AG09319 (cell line): ENCODE measurements at regions not wholly inside any gene's neighbourhood (a gene's known extent, or its start where the extent isn't known, plus 50 kb on each side); places are given as distances from the start of the nearest gene placed in this dataset.

ENCODE experiments used
- DNase-seq: peaks from one replicate; pipeline ENCODE4 v3.0.0-alpha.2; 2010; ENCODE audit warnings: low read depth; ENCODE audit errors: extremely low read depth
- CTCF ChIP-seq: IDR thresholded peaks from 2 replicates; pipeline ENCODE4 v1.5.1; 2011; ENCODE audit warnings: low read depth, mild to moderate bottlenecking, inconsistent platforms, low read length, moderate library complexity

DNA sequence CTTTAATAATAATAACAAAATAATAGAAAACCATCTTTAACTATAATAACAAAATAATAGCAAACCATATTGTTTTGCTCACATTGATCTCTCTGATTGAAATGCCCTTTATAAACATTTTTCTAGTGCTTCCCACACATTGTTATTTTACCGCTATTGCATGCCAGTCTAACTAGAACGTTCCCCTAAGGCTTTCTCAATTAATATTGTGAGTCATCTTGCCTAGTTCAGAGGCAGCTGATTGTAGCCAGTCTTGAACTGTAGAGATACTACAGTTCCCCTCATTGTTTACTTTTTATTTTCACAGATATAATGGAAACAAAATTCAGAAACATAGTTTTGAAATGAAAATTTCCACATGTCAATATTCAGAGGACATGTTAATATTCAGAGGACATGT lies 192.3 kb upstream of the ADGRL4 start:
- DNase-seq: peak; percentile 37

DNA sequence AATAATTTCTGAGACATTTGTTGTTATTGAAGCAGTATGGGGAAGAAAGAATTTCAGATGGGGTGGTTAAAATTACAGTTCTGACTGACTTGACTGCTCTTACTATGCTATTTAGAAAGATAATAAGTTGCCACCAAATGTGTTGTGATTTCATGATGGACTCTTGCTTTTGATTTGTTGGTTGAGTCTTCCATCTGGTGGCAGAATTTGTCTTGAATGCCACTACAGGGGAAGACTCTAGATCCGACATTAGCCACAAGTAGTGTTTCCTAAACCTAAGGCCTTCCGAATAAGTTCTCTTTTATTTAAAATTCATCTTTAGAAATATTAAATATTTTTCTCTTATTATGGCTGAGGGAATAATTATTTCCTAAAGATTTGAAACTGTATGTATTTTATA lies 190.9 kb upstream of the ADGRL4 start:
- peak; percentile 45 for TF ChIP-seq CTCF
- peak; percentile 19 for DNase-seq

More for the DNA sequence above, 192.3 kb upstream of the ADGRL4 start:
- no peak for TF ChIP-seq CTCF

DNA sequence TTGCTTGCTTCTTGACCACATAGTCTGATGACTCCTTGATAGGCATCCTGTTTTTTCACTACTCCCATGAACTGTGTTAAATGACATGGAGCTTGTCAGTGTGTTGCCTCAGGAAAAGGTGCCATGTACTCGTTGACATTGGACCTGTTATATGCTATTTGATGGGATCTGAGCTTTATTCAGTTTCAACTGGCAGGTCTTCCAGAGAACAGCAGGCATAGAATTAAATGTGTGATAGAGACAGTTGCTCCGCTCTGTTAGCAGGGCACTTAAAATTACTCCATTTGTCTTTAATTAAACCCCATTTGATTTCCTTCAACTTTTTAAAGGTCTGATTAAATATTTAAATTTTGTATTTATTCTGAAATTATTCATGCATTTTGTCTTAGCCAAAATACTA lies 189.7 kb upstream of the ADGRL4 start:
- DNase-seq: no peak
- no peak for TF ChIP-seq CTCF

DNA sequence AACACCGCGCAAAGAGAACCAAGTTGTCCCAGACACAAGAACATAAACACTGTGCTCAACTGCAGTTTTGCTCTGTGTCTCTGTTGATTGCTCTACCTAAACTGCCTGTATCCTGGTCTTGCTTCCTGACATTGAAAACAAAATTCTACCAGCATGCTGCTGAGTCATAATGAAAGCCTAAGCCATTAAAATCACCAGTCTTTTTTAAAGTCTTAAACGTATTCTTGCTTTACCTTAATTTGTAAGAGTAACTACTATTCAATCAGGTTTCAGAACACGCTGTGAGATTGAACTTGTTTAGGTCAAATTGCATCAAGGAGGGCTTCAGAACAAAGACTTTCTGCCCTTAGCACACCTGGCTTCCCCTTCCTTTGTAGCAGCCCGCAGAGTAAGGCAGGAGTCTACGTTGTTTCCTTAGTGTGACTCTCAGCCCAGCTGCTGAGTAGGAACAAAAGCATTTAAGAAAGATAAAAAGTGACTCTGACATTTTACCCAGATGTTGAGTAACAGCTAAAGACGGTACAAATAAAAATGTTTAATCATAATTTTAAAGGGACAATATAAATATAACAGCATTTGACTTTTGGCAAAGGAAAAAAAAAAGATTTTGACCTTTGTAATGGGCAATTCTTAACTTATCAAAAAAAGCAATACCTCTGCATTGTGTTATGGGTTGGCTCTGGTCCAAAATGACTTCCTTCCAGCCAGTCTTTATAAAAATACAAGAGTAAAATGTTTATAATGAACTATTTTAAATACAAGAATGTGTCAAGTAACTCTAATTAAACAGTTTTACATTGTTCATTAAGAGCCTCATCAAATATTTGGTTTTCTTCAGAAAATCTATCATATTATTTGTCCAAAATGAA lies 186.9 kb upstream of the ADGRL4 start:
- no peak for DNase-seq
- no peak for TF ChIP-seq CTCF

GRCh38 chr1:79190074-79190473 lies 183.5 kb upstream of the ADGRL4 start:
- TF ChIP-seq CTCF: no peak
- no peak for DNase-seq

- no peak for DNase-seq
- no peak for TF ChIP-seq CTCF
Observed at GRCh38 chr1:79188337-79188736, 181.8 kb upstream of the ADGRL4 start.

DNA sequence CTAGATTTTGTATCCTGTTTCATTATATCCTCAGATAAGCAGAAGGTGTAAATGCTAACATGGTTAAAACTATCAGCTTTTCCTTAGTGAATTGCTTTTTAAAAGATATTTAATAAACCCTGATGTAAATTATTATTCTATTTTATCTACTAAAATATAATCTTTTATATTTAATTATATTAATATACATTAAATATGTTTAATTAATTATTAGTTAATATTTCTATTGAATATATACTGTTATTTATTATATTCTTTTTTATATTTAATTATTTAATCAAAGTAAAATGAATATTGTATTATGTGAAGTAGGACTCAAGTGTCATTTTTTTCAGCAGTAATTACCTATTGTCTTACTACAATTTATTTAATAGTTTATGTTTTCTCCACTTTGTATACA lies 179.7 kb upstream of the ADGRL4 start:
- TF ChIP-seq CTCF: no peak
- no peak for DNase-seq
